Keratinocyte (primary cell): ENCODE measurements at regions not wholly inside any gene's neighbourhood (a gene's known extent, or its start where the extent isn't known, plus 50 kb on each side); places are given as distances from the start of the nearest gene placed in this dataset.

Experiments
- DNase-seq: peaks from one replicate; pipeline ENCODE4 v3.0.0-alpha.2; 2011; ENCODE audit warnings: low read depth, missing footprints, low spot score
- FAIRE-seq: peaks from 2 replicates; lab custom pipeline; 2011; peaks lifted over from hg19 to GRCh38; lab: Jason Lieb, UNC
- H2AFZ ChIP-seq: 2 replicates; pipeline ENCODE4 v1.6.0; 2012; ENCODE audit warnings: low read length, control low read depth, inconsistent platforms; ENCODE audit not compliant: control insufficient read depth
- H3K27ac ChIP-seq: 2 replicates; pipeline ENCODE4 v1.5.1; 2011; ENCODE audit warnings: low read length; ENCODE audit not compliant: control insufficient read depth, insufficient read depth
- H3K27me3 ChIP-seq: 3 replicates; pipeline ENCODE4 v1.6.0; 2011; ENCODE audit warnings: low read length; ENCODE audit not compliant: control insufficient read depth, insufficient read depth; ENCODE audit errors: extremely low read depth
- H3K36me3 ChIP-seq, 2 experiments: 2 replicates in 1 of 2; 3 replicates in 1 of 2; pipeline ENCODE4 v1.5.1; 2011; ENCODE audit warnings: low read length in 2 of 2, mild to moderate bottlenecking in 1 of 2; ENCODE audit not compliant: control insufficient read depth in 2 of 2, insufficient read depth in 2 of 2; ENCODE audit errors: extremely low read depth in 1 of 2
- H3K4me1 ChIP-seq: 3 replicates; pipeline ENCODE4 v1.5.1; 2011; ENCODE audit warnings: low read length; ENCODE audit not compliant: control insufficient read depth, insufficient read depth; ENCODE audit errors: extremely low read depth
- H3K4me2 ChIP-seq: 3 replicates; pipeline ENCODE4 v1.6.0; 2011; ENCODE audit warnings: low read depth, low read length; ENCODE audit not compliant: control insufficient read depth, insufficient read depth; ENCODE audit errors: extremely low read depth
- H3K4me3 ChIP-seq, 3 experiments: fragments of 200-600 bp in 1 of 3; sonication (generic) in 1 of 3; 2 replicates in 2 of 3; 3 replicates in 1 of 3; pipeline ENCODE4 v1.5.1; 2011 to 2016; ENCODE audit warnings: low read length in 3 of 3, mild to moderate bottlenecking in 3 of 3, control low read depth in 2 of 3, inconsistent platforms in 1 of 3, low read depth in 1 of 3, mixed read lengths in 1 of 3, mixed run types in 1 of 3, moderate library complexity in 1 of 3; ENCODE audit not compliant: control insufficient read depth in 2 of 3, insufficient read depth in 2 of 3; ENCODE audit errors: extremely low read depth in 1 of 3
- H3K79me2 ChIP-seq: 2 replicates; pipeline ENCODE4 v1.6.0; 2012; ENCODE audit warnings: low read length; ENCODE audit not compliant: control insufficient read depth, insufficient read depth
- H3K9ac ChIP-seq: 3 replicates; pipeline ENCODE4 v1.6.0; 2011; ENCODE audit warnings: low read length; ENCODE audit not compliant: control insufficient read depth, insufficient read depth; ENCODE audit errors: extremely low read depth
- H3K9me1 ChIP-seq: 3 replicates; pipeline ENCODE4 v1.6.0; 2011; ENCODE audit warnings: low read length; ENCODE audit not compliant: control insufficient read depth, insufficient read depth; ENCODE audit errors: extremely low read depth
- H3K9me3 ChIP-seq: 2 replicates; pipeline ENCODE4 v1.5.1; 2012; ENCODE audit warnings: low read depth, low read length; ENCODE audit not compliant: control insufficient read depth
- H4K20me1 ChIP-seq: 3 replicates; pipeline ENCODE4 v1.6.0; 2011; ENCODE audit warnings: low read length; ENCODE audit not compliant: control insufficient read depth, insufficient read depth; ENCODE audit errors: extremely low read depth
- EZH2 ChIP-seq: IDR thresholded peaks from one replicate; pipeline ENCODE4 v1.6.1; 2012; ENCODE audit warnings: inconsistent platforms, mild to moderate bottlenecking, low read length, moderate library complexity
- dilution Hi-C: fragments of 300-500 bp; cut with MboI; formaldehyde crosslinking; loops from one replicate; pipeline ENCODE4 v1.7.0; 2020; ENCODE audit warnings: low sequenced_read_pairs; ENCODE audit not compliant: extremely low pct_ligation_motif_present
- TF ChIP-seq, protein P1 (sequence below), 3 experiments: IDR thresholded peaks in 1 of 3; conservative IDR thresholded peaks in 1 of 3; optimal IDR thresholded peaks in 1 of 3; 2 replicates in 2 of 3; 3 replicates in 1 of 3; pipeline versions ENCODE3 to v1.5.1; 2011; ENCODE audit warnings: low read length in 3 of 3, mild to moderate bottlenecking in 3 of 3, moderate library complexity in 2 of 3, control low read depth in 1 of 3, inconsistent platforms in 1 of 3; ENCODE audit not compliant: insufficient read depth in 2 of 3; ENCODE audit errors: extremely low read depth in 1 of 3

DNA sequence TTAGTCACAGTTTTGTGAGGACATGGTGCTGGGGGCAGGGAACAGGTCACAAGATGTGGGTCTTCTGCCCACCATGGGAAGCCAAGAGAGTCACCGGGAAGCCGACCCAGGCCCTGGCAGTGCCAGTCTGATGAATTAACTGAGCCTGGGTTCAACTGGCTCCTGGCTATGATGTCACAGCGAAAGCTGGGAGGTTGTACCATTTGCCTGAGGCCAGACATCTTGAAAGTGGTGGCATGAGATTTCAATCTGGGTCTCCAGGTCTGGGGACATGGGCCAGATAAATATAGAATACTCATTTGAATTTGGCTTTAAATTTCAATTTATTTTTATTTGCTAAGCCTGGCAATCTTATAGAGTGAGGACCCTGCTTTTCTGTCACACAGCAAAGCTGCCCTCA is 280.9 kb downstream of the NSG2 start:
- H3K9ac ChIP-seq = no peak overlapping the region
- no peaks in the 10 kb centered on the region for H3K9me3 ChIP-seq
- TF ChIP-seq, protein P1, sequence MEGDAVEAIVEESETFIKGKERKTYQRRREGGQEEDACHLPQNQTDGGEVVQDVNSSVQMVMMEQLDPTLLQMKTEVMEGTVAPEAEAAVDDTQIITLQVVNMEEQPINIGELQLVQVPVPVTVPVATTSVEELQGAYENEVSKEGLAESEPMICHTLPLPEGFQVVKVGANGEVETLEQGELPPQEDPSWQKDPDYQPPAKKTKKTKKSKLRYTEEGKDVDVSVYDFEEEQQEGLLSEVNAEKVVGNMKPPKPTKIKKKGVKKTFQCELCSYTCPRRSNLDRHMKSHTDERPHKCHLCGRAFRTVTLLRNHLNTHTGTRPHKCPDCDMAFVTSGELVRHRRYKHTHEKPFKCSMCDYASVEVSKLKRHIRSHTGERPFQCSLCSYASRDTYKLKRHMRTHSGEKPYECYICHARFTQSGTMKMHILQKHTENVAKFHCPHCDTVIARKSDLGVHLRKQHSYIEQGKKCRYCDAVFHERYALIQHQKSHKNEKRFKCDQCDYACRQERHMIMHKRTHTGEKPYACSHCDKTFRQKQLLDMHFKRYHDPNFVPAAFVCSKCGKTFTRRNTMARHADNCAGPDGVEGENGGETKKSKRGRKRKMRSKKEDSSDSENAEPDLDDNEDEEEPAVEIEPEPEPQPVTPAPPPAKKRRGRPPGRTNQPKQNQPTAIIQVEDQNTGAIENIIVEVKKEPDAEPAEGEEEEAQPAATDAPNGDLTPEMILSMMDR (optimal IDR thresholded peaks at IDR 0.05 in 1 of 3, IDR thresholded peaks at IDR 0.05 in 1 of 3, conservative IDR thresholded peaks at IDR 0.05 in 1 of 3; ENCODE audit: extremely low read depth in 1 of 3, insufficient read depth in 2 of 3, low read length in 3 of 3) = no peak
- no peak for TF ChIP-seq EZH2
- no peak overlapping the region for H3K4me2 ChIP-seq
- H3K36me3 ChIP-seq = no peaks in the 10 kb centered on the region
- H3K27ac ChIP-seq = no peak overlapping the region
- H4K20me1 ChIP-seq = no peaks in the 10 kb centered on the region
- H3K4me3 ChIP-seq = no peak overlapping the region
- H3K4me1 ChIP-seq = peaks cover 4% of the 10 kb centered on the region
- no peak overlapping the region for H2AFZ ChIP-seq
- H3K79me2 ChIP-seq = no peaks in the 10 kb centered on the region
- DNase-seq = no peak
- FAIRE-seq = no peak
- H3K9me1 ChIP-seq = no peaks in the 10 kb centered on the region
- H3K27me3 ChIP-seq = peaks cover 5% of the 10 kb centered on the region
- dilution Hi-C loops = no loop called here

DNA sequence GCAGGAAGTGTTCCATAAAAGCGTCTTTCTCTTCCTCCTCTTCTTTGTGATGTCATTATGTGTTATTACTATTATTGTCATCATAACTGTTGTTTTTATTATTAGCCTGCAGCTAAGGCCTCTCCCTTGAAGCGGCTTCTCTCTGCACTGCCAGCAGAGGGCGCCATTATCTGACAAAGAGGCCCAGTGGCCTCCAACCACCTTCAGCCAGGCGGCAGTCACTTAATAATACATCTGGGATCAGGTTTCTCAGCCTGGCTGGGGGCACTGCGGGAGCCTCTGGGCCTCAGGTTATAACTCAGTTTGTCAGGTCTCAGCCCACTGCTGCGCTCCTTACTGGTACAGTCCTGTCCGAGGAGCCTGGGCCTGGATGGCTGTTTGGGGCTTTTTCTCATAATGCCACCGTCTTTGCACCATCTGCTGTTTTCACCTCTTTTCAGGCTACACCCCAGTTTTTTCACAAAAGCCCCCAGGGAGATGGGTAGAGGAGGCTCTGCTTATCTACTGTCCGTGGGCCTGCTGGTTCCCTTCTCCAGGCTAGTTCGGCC is 281.9 kb downstream of the NSG2 start:
- Histone ChIP-seq H3K9me3 (no peaks in the 10 kb centered on the region), H3K27ac (no peak overlapping the region), H3K79me2 (no peaks in the 10 kb centered on the region), H2AFZ (no peak overlapping the region), H3K27me3 (no peaks in the 10 kb centered on the region), H4K20me1 (no peaks in the 10 kb centered on the region), H3K4me3 (no peak overlapping the region), H3K4me1 (peaks cover 4% of the 10 kb centered on the region), H3K9me1 (no peaks in the 10 kb centered on the region), H3K9ac (no peak overlapping the region), H3K36me3 (no peaks in the 10 kb centered on the region), H3K4me2 (no peak overlapping the region)
- peak; percentile 35 for DNase-seq
- dilution Hi-C loops = no loop called here
- peak; percentile 51 for FAIRE-seq
- TF ChIP-seq, protein P1 (optimal IDR thresholded peaks at IDR 0.05 in 1 of 3, IDR thresholded peaks at IDR 0.05 in 1 of 3, conservative IDR thresholded peaks at IDR 0.05 in 1 of 3; ENCODE audit: extremely low read depth in 1 of 3, insufficient read depth in 2 of 3, low read length in 3 of 3) = peak; percentile 79 to 88 (median 83)
- no peak for TF ChIP-seq EZH2
